ENCODE measurements at regions not wholly inside any gene's neighbourhood (a gene's known extent, or its start where the extent isn't known, plus 50 kb on each side); places are given as distances from the start of the nearest gene placed in this dataset.

- no peaks in the 10 kb centered on the region for H3K4me1 ChIP-seq (ENCODE audit: insufficient read depth, low read length)
- intact Hi-C loops (cut with micrococcal nuclease; ENCODE audit: unreplicated experiment) (no loop called here), in situ Hi-C loops (cut with HindIII; ENCODE audit: extremely low pct_ligation_motif_present, low pct_unique_long_range_greater_than_20kb) (no loop called here)
- H3K36me3 ChIP-seq (replicated peaks in 1 of 2; ENCODE audit: control insufficient read depth in 1 of 2, insufficient read depth in 2 of 2, low read length in 2 of 2): no peaks in the 10 kb centered on the region
- ATAC-seq: peak; percentile 29; the same call in 1 of the 3 replicates
- POLR2A ChIA-PET: no interaction called here
- 74% methylated on average over 4 of the region's 4 CpGs for WGBS (ENCODE audit: low lambda C conversion rate)
- H3K79me2 ChIP-seq (ENCODE audit: insufficient read depth, low read length): no peaks in the 10 kb centered on the region
- no TSS peak for BruUV-seq (replicated peaks)
- H3K9ac ChIP-seq (ENCODE audit: insufficient read depth, low read depth, low read length): no peak overlapping the region
- no peak overlapping the region for H3K27ac ChIP-seq (ENCODE audit: extremely low read length, insufficient read depth, low read length)
- FAIRE-seq: peak; percentile 32
- H3K27me3 ChIP-seq (ENCODE audit: control insufficient read depth in 1 of 2, insufficient read depth in 2 of 2, low read length in 2 of 2): no peaks in the 10 kb centered on the region
- peak; percentile 35 for DNase-seq (ENCODE audit: low spot score)
- H3K4me3 ChIP-seq (replicated peaks in 1 of 3; ENCODE audit: insufficient read depth in 1 of 3, low read depth in 2 of 3, low read length in 3 of 3): no peak overlapping the region
- no peak overlapping the region for H2AFZ ChIP-seq (ENCODE audit: low read length)
- no peaks in the 10 kb centered on the region for H4K20me1 ChIP-seq (ENCODE audit: insufficient read depth, low read length)
- H3K9me3 ChIP-seq (ENCODE audit: low read length): no peaks in the 10 kb centered on the region
- H3K4me2 ChIP-seq (ENCODE audit: low read depth, low read length): no peak overlapping the region
- CTCF ChIA-PET (ENCODE audit: low intra/inter-chr PET ratio, low total read pairs): no interaction called here
- no peak for TF ChIP-seq KDM3A (CRISPR knock-in tag; IDR thresholded peaks at IDR 0.05; ENCODE audit: low read depth)
- TF ChIP-seq ZNF142 (CRISPR knock-in tag; IDR thresholded peaks at IDR 0.05): no peak
- no peak for TF ChIP-seq ZBTB4 (CRISPR knock-in tag; IDR thresholded peaks at IDR 0.05; ENCODE audit: borderline replicate concordance)
- TF ChIP-seq DMTF1 (CRISPR knock-in tag; IDR thresholded peaks at IDR 0.05): no peak
- peak; percentile 57 for TF ChIP-seq STAG1 (CRISPR knock-in tag; IDR thresholded peaks at IDR 0.05)
- peak; percentile 61 for TF ChIP-seq CTCF (CRISPR knock-in tag; IDR thresholded peaks at IDR 0.05)
Observed at GRCh38 chr16:27642756-27643155, 92.8 kb downstream of the KATNIP start.

Data from HepG2 (cell line).